ENCODE measurements at regions not wholly inside any gene's neighbourhood (a gene's known extent, or its start where the extent isn't known, plus 50 kb on each side); places are given as distances from the start of the nearest gene placed in this dataset.
"Not testable (repeated sequence)": the region's sequence is repeated elsewhere in the genome, so short reads cannot be mapped to it uniquely, and the experiment has no call there.

DNA sequence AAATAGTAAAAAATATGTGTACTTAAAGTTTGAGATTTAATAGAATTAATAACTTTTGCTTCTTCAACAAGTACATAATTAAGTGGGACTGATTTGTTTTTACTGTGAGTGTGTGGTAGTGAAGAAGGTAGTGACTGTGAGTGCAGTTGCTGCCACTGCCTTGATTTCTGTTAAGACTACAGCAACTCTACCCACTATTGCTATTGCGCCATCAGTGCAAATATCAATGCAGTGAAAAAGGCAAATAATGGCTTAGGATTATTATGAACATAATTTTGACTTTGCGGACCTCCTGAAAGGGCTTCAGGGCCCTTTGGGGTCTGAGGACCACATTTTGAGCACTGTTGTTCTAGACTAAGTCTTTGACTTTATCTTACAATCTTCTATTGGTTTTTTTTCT, 112.0 kb upstream of the PITX1 start:
- H2AFZ ChIP-seq (ENCODE audit: low read length), result no peak overlapping the region
- no peak overlapping the region for H3K4ac ChIP-seq (ENCODE audit: low read depth, low read length)
- no peak overlapping the region for H2BK12ac ChIP-seq (ENCODE audit: insufficient read length, low read depth, low read length)
- H3K36me3 Mint-ChIP-seq (ENCODE audit: insufficient read depth in 1 of 3, low read depth in 3 of 3), result peaks cover 0 to 3% (median 3%) of the 10 kb centered on the region in 3 experiments; a peak in 4 of 7 replicates
- H3K56ac ChIP-seq (ENCODE audit: insufficient read length, low read depth, low read length), result no peak overlapping the region
- H3K4me1 Mint-ChIP-seq, result peaks cover 9 to 11% of the 10 kb centered on the region in 2 experiments
- no peaks in the 10 kb centered on the region for H3K4me1 ChIP-seq (ENCODE audit: insufficient read depth, low read length)
- no peak overlapping the region for H3K4me3 Mint-ChIP-seq
- H3K4me2 ChIP-seq (ENCODE audit: insufficient read depth, insufficient read length, low read length), result no peak overlapping the region
- no peaks in the 10 kb centered on the region for H4K20me1 ChIP-seq (ENCODE audit: control insufficient read depth, insufficient read depth, insufficient read length)
- no peak overlapping the region for H2BK120ac ChIP-seq (ENCODE audit: low read depth, low read length, poor library complexity, severe bottlenecking)
- no peak for DNase-seq
- H3K23me2 ChIP-seq (ENCODE audit: insufficient read length, low read depth, low read length, poor library complexity, severe bottlenecking), result no peaks in the 10 kb centered on the region
- H3K27me3 Mint-ChIP-seq (ENCODE audit: low read depth), result peaks cover 14% of the 10 kb centered on the region
- H3K14ac ChIP-seq (ENCODE audit: insufficient read depth, low read length), result no peak overlapping the region
- no peak overlapping the region for H2BK15ac ChIP-seq (ENCODE audit: low read depth, low read length)
- no peak overlapping the region for H3K27ac ChIP-seq (ENCODE audit: insufficient read length, low read depth, low read length)
- H3K23ac ChIP-seq (ENCODE audit: insufficient read length, low read depth, low read length), result no peak overlapping the region
- H3K18ac ChIP-seq (ENCODE audit: insufficient read length, low read depth, low read length), result no peak overlapping the region
- H3T11ph ChIP-seq (ENCODE audit: low read length), result no peak overlapping the region
- H4K8ac ChIP-seq (replicated peaks; ENCODE audit: insufficient read length, low read depth, low read length), result no peak overlapping the region
- H3K27me3 ChIP-seq (ENCODE audit: insufficient read depth, low read length), result no peaks in the 10 kb centered on the region; the same call in 1 of the 2 replicates
- H4K91ac ChIP-seq (ENCODE audit: insufficient read length, low read depth, low read length), result no peak overlapping the region
- H3K79me1 ChIP-seq (ENCODE audit: insufficient read depth, low read depth, low read length, poor library complexity, severe bottlenecking), result no peaks in the 10 kb centered on the region
- peaks cover 6 to 8% of the 10 kb centered on the region in 2 experiments; a peak in 4 of 5 replicates for H3K9me3 Mint-ChIP-seq
- no peak overlapping the region for H3K9ac ChIP-seq (ENCODE audit: extremely low read depth, insufficient read length, low read length)
- H2BK20ac ChIP-seq (ENCODE audit: low read depth, low read length, poor library complexity, severe bottlenecking), result no peak overlapping the region
- peaks cover 5% of the 10 kb centered on the region for H3K9me3 ChIP-seq (ENCODE audit: control insufficient read depth, low read depth, low read length)
- no CpG with 5 or more reads among the region's 2 CpGs for WGBS (ENCODE audit: extremely low coverage, insufficient read length, low lambda C conversion rate)
- no peak overlapping the region for H2BK5ac ChIP-seq (ENCODE audit: insufficient read length, low read length)
- no peak overlapping the region for H4K5ac ChIP-seq (ENCODE audit: insufficient read length, low read depth, low read length)
- no peaks in the 10 kb centered on the region for H3K79me2 ChIP-seq (ENCODE audit: insufficient read depth, low read length)
- H3K27ac Mint-ChIP-seq, result no peak overlapping the region
- TF ChIP-seq CTCF (conservative IDR thresholded peaks at IDR 0.05), result no peak
- H2AK5ac ChIP-seq (ENCODE audit: insufficient read length, low read length), result no peak overlapping the region

DNA sequence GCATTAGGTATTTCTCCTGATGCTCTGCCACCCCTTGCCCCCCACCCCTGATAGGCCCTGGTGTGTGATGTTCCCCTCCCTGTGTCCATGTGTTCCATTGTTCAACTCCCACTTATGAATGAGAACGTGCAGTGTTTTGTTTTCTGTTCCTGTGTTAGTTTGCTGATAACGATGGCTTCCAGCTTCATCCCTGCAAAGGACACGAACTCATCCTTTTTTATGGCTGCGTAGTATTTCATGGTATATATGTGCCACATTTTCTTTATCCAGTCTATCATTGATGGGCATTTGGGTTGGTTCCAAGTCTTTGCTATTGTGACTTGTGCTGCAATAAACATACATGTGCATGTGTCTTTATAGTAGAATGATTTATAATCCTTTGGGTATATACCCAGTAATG, 109.7 kb upstream of the PITX1 start:
- H4K8ac ChIP-seq (replicated peaks; ENCODE audit: insufficient read length, low read depth, low read length); H3K9me3 ChIP-seq (ENCODE audit: control insufficient read depth, low read depth, low read length); H3K4ac ChIP-seq (ENCODE audit: low read depth, low read length); H3K79me1 ChIP-seq (ENCODE audit: insufficient read depth, low read depth, low read length, poor library complexity, severe bottlenecking); H3K23me2 ChIP-seq (ENCODE audit: insufficient read length, low read depth, low read length, poor library complexity, severe bottlenecking); H2AFZ ChIP-seq (ENCODE audit: low read length); H3K27ac Mint-ChIP-seq; H4K20me1 ChIP-seq (ENCODE audit: control insufficient read depth, insufficient read depth, insufficient read length); H2AK5ac ChIP-seq (ENCODE audit: insufficient read length, low read length); H4K5ac ChIP-seq (ENCODE audit: insufficient read length, low read depth, low read length); H4K91ac ChIP-seq (ENCODE audit: insufficient read length, low read depth, low read length); H3K27ac ChIP-seq (ENCODE audit: insufficient read length, low read depth, low read length); H3K9me3 Mint-ChIP-seq; H3K14ac ChIP-seq (ENCODE audit: insufficient read depth, low read length); H3K4me2 ChIP-seq (ENCODE audit: insufficient read depth, insufficient read length, low read length); H3K9ac ChIP-seq (ENCODE audit: extremely low read depth, insufficient read length, low read length); H3K79me2 ChIP-seq (ENCODE audit: insufficient read depth, low read length); H3K18ac ChIP-seq (ENCODE audit: insufficient read length, low read depth, low read length); H2BK20ac ChIP-seq (ENCODE audit: low read depth, low read length, poor library complexity, severe bottlenecking); H3T11ph ChIP-seq (ENCODE audit: low read length); DNase-seq; H3K23ac ChIP-seq (ENCODE audit: insufficient read length, low read depth, low read length); H3K4me3 Mint-ChIP-seq; H3K56ac ChIP-seq (ENCODE audit: insufficient read length, low read depth, low read length); H3K27me3 ChIP-seq (ENCODE audit: insufficient read depth, low read length); H3K4me1 Mint-ChIP-seq; H2BK5ac ChIP-seq (ENCODE audit: insufficient read length, low read length); H3K4me1 ChIP-seq (ENCODE audit: insufficient read depth, low read length); H2BK120ac ChIP-seq (ENCODE audit: low read depth, low read length, poor library complexity, severe bottlenecking); H3K36me3 Mint-ChIP-seq (ENCODE audit: insufficient read depth in 1 of 3, low read depth in 3 of 3); H2BK15ac ChIP-seq (ENCODE audit: low read depth, low read length); H2BK12ac ChIP-seq (ENCODE audit: insufficient read length, low read depth, low read length): not testable (repeated sequence)
- H3K27me3 Mint-ChIP-seq (ENCODE audit: low read depth), result peaks cover 24% of the 10 kb centered on the region
- no CpG with 5 or more reads among the region's 4 CpGs for WGBS (ENCODE audit: extremely low coverage, insufficient read length, low lambda C conversion rate)
